HG03045 (cell line): ENCODE measurements at regions not wholly inside any gene's neighbourhood (a gene's known extent, or its start where the extent isn't known, plus 50 kb on each side); places are given as distances from the start of the nearest gene placed in this dataset.
"Not testable (repeated sequence)": the region's sequence is repeated elsewhere in the genome, so short reads cannot be mapped to it uniquely, and the experiment has no call there.

Experiments
- ATAC-seq: cut with Tn5 transposase; IDR thresholded peaks from one replicate; pipeline ENCODE4 v1.9.1; 2021; ENCODE audit warnings: mild to moderate bottlenecking, moderate library complexity; ENCODE audit not compliant: unreplicated experiment

DNA sequence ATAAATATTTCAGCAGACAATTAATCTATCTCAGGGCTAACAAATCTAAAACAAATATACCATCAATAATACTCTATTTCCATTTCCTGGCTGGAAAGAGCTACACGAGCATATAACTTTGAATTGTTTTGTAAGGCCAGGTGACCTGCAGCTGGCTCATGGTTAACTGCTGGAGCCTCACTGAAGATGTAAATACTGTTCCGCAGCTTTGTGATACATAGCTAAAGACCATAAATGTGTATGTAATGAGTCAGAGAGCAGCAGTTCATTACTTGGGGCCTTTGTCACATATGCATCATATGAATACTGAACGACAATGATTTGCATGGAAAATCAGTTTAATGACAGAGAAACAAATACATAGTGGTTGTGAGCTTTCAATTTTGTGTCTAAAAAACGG lies 109.4 kb upstream of the CCN2 start:
- ATAC-seq, result no peak

DNA sequence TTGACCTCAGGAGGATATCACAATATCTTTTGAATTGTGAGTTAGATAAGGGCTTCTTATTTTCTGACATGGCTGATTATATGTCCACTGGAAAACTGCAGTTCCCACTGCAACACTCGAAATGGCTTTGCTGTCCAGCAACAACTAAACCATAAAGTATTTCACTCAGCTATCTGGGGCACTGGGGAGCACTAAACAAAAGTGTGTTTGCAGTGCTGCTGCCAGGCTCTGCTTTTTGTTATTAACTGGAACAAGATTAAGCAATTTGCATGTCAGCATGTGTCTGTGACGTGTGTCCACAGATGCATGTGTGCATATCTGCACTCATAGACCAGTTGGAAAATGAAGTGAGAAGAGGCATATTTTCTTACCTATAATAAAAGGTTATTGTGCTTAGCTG lies 107.8 kb upstream of the CCN2 start:
- ATAC-seq, result no peak

DNA sequence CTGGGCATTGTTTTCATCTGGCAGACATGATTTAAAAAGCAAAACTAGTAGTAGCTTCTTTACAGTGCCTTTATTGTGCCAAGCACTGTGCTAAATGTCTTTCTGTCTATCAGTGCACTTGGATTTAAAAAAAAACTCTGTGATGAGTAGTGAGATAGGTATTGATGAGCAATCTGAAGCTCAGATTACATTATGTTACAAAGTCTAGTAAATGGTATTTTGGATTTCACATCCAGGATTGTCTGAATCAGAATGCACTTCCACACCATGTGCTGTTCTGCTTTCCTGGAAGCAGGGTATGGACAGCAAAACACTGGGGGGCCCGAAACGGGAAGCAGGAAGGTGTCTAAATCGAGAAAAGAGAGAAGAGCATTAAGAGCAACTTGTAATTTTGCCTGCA lies 103.4 kb upstream of the CCN2 start:
- no peak for ATAC-seq

DNA sequence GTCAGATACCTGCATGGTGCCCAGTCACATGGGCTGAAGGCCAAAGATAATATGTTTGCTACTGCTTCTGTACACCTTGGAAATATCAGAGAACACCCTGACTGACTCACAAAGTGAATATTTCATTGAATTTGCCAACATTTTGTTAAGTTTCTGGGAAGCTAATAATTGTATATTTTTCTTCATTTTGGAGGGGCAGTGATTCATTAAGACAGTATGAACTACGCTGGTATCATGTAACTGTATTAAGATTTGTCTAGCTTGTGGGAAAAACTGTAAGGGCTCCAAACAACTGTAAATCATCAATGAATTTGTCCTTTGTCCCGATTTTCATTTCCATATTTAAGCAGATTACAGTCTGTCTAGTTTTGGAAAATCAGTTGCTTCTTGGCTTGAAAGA lies 102.3 kb upstream of the CCN2 start:
- ATAC-seq, result no peak

DNA sequence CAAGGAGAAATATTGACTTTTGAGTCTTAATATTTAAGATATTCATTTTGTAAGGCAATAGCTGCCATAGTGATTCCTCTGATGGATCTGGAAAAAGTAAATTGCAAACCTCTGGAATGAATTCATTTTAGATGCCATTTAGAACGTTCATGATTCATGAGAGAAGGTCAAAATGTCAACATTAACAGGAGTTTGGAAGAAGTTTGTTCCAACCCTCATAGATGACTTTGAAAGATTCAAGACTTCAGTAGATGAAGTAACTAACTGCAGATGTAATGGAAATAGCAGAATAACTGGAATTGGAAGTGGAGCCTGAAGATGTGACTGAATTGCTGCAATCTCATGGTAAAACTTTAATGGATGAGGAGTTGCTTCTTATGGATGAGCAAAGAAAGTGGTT lies 100.9 kb upstream of the CCN2 start:
- ATAC-seq, result no peak

DNA sequence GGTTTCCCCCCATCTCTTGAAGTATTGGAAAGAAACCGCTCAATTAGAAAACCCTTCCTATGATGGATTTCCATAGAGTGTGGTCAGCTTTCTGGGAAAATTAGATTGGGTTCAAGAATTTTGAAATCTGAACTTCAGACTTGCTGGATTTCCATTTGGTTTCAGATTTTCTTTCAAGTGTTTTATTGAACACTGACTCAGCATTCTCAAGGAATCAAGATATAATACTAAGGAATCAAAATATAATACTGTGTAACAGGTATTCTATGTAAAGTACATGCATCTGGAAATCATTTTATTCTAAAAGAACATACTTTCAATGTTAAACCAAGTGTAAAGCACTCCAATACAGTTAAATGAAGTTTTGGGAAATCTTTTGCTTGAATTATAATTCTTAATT lies 94.7 kb upstream of the CCN2 start:
- ATAC-seq, result no peak

DNA sequence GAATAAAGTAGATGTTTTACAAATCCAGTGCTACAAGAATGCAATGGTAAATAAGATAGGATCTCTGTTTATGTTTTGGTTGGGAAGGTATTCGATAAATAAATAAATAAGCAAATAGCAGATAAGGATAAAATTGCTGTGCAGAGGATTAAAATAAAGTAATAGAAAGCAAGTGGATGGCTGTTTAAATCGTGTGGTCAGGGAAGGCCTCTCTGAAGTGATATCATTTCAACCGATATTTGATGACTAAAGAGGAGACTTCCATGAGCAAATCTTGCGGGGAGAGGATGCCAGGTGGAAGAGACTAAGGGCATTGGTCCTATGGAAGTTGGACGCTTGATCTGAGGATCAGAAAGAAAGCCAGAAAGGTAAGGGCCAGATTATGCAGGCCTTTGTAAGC lies 92.0 kb upstream of the CCN2 start:
- no peak for ATAC-seq

DNA sequence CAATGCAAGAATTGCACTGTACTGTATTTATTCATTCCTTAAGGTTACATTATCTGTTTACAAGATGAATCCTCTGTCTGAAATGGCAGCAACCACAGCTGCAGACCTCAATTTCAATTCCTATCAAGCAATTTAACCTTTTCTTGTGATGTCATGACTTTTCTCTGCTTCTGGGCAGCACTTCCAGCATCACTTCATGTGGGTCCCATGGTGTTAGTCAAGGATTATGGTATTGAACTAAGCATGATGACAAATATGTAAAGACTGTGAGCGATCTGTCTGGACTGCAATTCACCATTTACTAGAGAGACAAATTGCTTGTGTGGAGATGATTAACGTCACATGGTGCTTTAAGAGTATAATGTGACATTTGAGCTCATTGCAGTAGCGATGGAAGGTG lies 90.5 kb upstream of the CCN2 start:
- ATAC-seq, result no peak

DNA sequence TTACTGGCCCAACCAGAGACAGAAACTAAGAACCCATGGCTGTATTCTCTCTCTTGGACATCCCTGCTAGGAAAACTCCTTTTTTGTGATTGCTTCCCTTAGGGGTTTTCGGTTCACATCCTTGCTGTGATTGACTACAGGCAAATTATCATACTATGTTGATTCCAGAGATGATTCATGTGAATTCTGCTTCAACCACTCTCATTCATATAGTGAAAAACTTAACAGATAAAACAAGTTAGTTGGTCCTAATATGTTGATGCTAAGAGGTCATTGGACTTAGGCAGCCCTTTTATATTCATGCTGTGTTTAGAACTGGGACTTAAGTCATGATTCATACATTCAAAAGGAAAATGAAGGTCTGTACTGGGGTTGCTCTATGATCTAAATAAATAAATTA lies 76.9 kb upstream of the CCN2 start:
- no peak for ATAC-seq

DNA sequence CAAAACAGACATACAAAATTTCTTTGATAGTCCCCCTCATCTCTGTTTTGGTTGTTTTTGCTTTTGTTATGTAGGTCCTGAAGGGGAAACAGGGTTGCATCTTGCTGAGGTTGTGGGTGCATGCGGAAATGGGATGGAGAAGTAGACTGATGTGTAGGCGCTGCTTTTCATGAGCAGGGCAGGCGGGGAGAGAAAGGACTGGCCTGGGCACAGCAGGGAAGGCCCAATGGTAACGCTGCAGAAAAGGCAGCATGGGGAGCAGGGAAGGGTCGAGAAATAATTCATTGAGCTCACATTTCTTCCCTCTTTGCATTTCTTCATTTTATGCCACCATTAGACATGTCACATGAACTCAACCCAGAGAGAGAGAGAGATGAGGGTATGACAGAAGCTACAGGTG lies 74.3 kb upstream of the CCN2 start:
- no peak for ATAC-seq

DNA sequence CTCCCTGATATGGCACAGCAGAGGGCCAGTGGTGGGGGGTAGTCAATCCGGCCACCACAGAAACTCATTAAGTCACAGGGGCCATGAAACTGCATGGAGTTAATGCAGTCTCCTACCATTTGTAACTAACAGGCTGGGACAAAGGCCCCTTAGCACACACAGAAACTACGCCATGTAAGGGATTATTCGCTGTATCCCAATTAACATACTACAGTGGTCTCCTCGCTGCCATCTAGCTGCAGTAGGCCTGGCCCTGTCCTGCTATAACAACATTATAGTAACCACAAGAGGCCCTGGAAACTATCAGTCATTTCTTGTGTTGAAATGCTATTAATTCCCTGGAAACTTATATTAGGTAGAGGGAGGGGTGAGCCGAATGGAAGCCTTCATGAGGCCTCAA lies 72.3 kb upstream of the CCN2 start:
- no peak for ATAC-seq

DNA sequence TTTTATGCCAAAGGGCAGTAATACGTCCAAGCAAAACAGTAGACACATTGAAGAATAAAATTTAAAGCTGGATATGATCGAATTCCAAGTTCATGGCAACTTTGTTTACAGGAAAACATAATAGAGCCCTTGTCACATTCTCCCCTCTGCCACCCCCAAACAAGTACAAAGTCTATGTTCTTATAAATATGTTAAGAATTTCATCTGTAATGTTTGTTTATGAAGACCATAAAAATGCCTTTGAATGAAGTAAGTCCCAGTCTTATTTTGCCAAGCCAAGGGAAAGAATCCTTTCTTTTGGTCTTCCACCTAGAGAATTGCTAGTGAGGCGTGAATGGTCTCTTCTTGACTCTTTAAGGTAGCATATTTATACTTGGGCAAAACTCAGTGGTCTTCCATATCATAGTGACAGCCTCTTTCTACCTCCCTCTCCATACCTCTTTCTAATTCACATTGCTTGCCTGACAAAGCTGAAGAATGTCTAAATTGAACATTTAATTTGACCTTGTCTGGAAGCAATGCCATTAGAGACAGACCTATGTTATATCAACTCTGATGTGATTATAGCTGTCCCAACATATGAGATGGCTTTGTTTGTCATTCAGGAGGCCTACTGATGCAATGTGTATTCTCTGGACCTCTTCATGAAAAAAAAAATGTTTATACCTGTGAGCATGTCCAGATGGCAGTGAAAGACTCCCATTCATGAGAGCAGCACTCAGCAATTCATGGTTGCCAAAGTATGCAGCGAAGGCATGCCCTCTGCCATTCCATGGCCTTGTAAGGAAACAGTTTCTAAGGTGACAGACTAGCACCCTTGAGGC lies 70.6 kb upstream of the CCN2 start:
- no peak for ATAC-seq

DNA sequence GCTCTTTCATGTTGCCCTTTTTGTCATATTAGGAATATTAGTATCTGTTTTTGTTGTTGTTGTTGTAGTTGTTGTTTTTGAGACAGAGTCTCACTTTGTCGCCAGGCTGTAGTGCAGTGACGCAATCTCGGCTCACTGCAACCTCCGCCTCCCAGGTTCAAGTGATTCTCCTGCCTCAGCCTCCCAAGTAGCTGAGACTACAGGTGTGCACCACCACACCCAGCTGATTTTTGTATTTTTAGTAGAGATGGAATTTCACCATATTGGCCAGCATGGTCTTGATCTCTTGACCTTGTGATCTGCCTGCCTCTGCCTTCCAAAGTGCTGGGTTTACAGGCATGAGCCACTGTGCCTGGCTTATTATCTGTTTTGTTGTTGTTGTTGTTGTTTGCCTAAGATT lies 69.7 kb upstream of the CCN2 start:
- not testable (repeated sequence) for ATAC-seq

DNA sequence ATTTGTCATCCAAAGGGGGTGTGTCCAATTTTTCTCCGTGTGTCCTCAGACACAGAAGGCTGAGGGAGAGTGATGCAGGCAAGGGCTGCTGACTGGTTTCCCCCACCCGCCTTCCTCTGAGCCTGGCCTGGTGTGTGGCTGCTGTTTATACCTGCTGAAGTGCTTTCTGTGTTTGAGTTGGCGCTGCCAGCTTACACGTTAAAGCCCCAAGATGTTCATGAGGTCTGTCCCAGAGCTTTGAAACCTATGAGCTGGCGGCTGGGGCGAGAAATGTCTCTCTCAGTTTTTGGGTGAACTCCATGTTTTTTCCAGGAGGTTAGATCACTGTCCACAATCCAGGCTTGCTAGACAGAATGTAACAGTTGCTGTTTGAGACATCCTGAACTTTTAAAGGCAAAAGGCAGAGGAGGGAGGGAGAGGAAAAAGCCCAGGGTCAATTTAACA lies 69.0 kb upstream of the CCN2 start:
- no peak for ATAC-seq

DNA sequence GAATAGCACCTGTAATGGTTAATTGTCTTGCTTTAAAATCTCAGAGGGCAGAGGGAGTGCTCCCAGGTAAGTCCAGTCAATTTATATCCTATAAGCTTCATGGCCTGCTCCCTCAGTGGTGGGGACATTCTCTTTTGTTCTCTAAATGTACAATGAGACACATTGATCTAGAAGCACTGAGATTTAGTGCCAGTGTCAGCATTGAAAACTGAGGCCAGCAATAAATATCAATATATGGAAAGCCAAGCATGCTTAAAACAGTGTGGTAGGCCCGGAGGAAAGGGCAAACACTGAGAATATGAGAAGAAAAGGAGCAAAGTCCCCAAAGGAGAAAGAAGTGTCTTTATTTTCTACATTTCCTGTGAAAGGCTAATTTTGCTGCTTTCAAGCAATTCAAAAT lies 68.4 kb upstream of the CCN2 start:
- no peak for ATAC-seq

DNA sequence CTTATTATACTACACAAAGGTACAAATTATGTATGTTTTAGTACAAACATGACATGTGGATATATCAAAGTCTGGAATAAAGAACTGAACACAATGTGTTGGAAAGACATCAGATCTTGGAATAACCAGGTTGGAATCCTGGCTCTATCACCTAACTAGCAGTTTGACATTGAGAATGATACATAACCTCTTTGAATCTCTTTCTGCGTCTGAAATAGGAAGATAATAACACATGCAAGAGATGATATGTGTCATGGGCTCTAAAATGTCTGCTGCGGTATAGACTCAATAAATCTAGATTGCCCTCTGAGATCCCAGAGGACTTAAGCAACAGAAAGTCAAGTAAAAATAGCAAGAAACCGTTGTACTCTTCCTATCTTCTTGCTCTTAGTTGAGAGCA lies 66.8 kb upstream of the CCN2 start:
- no peak for ATAC-seq

DNA sequence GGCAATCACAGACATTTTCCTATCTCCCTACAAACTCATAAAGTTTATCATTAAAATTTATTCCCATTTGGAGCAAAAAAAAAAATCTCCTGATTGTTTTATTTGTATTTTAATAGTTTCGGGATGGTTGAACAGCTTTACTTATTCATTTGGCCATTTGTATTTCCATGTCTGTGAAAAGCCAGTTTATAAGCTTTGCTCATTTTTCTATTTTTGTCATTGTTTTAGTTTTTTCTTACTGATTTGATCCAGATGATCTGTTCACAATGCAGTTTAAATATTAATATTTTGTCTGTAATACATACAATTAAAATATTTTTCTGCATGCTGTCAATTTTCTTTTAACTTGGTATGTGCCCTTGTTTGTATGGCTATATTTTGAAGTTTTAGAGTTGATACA lies 65.2 kb upstream of the CCN2 start:
- ATAC-seq, result no peak

DNA sequence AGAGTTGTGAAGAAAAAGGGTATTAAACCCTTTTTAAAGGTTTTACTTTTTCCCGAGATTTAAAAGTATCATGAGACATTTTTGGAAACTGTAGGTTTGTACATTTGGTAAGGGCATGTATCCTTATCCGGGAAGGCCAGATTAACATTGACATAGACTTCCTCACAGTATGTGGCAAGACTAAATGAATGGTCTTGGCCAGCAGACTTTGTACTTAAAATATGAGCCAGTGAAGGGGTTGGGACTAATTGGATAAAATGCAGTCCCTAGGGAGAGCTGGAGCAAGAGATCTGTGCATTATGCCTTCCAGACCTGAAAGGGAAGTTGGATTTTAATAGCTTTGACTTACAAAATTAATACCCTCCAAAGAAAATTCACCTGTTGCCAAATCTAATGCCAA lies 60.4 kb upstream of the CCN2 start:
- no peak for ATAC-seq

DNA sequence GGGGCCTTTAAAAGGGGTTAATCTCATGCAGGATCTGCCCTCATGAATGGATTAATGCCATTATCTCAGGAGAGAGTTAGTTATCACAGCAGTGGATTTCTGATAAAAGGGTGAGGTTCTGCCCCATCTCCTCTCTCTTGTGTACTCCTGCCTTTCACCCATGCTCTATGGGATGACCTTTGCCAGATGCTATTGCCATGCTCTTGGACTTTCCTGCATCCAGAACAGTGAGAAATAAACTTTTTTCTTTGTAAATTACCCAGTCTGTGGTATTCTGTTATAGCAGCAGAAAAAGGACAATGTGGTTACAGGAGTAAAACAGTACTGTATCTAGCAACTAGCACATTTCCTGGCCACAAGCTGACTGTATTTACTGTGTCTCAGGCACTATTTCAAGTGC lies 58.0 kb upstream of the CCN2 start:
- no peak for ATAC-seq

DNA sequence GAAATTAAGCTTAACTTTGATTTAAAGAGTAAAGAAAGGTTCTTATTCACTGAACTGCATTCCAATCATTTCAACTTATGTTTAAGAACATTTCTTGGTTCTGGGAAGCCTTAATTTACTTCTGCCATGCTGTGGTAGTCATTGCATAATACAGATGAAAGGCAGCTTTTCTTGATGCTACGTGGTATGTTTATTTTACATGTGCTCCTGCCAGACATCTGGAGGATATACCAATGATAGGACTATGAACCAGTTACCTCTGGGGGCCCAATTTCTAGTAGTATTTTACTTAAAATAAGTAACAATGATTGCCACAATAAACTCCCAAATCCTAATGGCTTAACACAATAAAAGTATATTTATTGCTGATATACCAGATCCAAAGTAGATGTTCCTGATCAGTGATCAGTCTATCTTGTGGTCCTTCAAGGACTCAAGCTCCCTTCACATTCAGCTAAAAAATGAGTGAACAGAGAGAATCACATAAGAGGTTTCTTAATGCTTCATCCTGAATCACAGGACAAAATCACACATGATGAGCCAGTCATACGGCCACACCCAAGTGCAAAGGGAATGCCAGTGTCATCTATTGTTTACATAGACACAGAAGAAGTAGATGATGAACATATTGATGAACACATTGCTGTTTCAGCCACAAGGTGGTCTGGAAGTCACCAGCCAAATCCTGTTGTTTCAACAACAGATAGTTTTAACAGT lies 56.5 kb upstream of the CCN2 start:
- ATAC-seq, result no peak

DNA sequence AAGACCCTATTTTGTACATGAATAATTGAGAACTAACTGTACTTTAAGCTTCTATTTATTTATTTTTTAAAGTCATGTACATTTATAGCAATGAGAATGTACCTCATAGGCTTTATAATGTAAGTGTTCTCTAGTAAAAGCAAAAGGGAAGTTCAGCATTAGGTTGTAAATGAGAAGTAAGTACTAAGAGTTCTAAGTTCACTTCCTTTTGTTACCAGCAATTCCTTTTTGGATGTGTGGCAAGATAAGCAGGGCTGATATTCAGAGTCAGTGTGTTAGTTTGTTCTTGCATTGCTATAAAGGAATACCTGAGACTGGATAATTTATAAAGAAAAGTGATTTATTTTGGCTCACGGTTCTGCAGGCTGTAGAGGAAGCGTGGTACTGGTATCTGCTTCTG lies 54.0 kb upstream of the CCN2 start:
- ATAC-seq, result no peak

DNA sequence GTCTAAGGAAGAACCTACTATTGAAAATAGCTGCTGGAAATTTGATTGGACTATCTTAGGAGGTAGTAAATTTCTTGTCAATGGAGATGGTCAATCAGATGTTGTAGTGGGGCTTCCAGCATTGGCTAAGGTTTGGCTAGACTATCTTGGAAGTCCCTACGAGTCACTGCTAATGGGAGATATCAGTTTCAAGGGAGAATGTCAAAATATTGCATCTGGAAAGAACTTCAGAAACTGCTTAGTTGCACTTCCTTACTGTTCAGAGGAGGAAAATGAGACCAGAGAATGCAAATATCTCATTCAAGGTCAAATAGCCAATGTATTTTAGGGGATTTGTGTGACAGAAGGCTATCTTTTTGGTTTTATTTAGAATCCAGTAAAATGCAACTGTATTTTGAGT lies 53.5 kb upstream of the CCN2 start:
- no peak for ATAC-seq
